Body of pancreas (tissue), 4 donors: ENCODE measurements at regions not wholly inside any gene's neighbourhood (a gene's known extent, or its start where the extent isn't known, plus 50 kb on each side); places are given as distances from the start of the nearest gene placed in this dataset.

Source experiments
- POLR2A ChIP-seq, 3 donors: fragments of 450-650 bp; IDR thresholded peaks; one replicate each; pipeline ENCODE4 v1.6.1; 2016; ENCODE audit warnings: antibody characterized with exemption in 3 of 3, mild to moderate bottlenecking in 2 of 3
- TF ChIP-seq, protein P1 (sequence below), 7 experiments: fragments of 450-650 bp in 4 of 7; fragments of 200-600 bp in 3 of 7; sonication (generic) in 3 of 7; IDR thresholded peaks; one replicate each; pipeline ENCODE4 v1.5.1; 2016 to 2019; ENCODE audit warnings: antibody characterized with exemption in 7 of 7

DNA sequence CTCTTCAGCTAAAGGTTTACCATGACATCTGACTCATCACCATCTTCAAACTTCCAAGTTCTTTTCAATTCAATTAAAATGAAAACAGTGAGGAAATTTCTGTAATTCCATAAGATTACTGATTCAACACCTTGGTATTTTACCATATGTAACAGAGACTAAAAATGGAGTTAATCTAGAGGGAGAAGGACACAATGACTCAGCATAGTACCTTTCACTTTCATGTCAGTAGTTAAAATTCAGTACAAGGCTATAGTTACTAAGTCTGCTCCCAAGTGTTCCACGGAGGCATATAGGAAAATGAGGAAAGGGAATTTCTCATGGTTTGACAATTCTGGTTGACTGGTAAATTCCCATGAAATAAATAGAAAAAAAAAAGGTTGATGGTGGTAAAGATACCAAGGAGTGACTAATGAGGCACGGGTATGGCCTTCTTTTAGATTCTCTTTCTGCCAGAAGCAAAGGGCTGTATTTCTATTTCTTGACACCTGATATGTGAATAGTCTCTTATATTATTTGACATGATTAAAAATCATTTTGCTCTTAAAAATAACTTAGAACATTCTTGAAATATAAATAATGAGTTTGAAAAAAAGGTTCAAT, 526.7 kb upstream of the ADGRB3 start:
- TF ChIP-seq, protein P1, sequence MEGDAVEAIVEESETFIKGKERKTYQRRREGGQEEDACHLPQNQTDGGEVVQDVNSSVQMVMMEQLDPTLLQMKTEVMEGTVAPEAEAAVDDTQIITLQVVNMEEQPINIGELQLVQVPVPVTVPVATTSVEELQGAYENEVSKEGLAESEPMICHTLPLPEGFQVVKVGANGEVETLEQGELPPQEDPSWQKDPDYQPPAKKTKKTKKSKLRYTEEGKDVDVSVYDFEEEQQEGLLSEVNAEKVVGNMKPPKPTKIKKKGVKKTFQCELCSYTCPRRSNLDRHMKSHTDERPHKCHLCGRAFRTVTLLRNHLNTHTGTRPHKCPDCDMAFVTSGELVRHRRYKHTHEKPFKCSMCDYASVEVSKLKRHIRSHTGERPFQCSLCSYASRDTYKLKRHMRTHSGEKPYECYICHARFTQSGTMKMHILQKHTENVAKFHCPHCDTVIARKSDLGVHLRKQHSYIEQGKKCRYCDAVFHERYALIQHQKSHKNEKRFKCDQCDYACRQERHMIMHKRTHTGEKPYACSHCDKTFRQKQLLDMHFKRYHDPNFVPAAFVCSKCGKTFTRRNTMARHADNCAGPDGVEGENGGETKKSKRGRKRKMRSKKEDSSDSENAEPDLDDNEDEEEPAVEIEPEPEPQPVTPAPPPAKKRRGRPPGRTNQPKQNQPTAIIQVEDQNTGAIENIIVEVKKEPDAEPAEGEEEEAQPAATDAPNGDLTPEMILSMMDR (IDR thresholded peaks at IDR 0.05) = no peak
- TF ChIP-seq POLR2A (IDR thresholded peaks at IDR 0.05) = no peak
